ENCODE measurements at regions not wholly inside any gene's neighbourhood (a gene's known extent, or its start where the extent isn't known, plus 50 kb on each side); places are given as distances from the start of the nearest gene placed in this dataset.

GRCh38 chr19:33977756-33978685 is 181.4 kb downstream of the KCTD15 start:
- TF ChIP-seq FOXP2 (optimal IDR thresholded peaks at IDR 0.05; ENCODE audit: borderline replicate concordance, extremely low read depth, extremely low read length, insufficient read depth) (no peak), TAF1 (IDR thresholded peaks at IDR 0.05; ENCODE audit: borderline replicate concordance, insufficient read depth, low read length) (no peak), POLR2AphosphoS5 (IDR thresholded peaks at IDR 0.05; ENCODE audit: low read depth, low read length) (no peak), REST (IDR thresholded peaks at IDR 0.05; ENCODE audit: insufficient read depth in 1 of 2, low read depth in 2 of 2, low read length in 2 of 2) (no peak), SIN3A (IDR thresholded peaks at IDR 0.05; ENCODE audit: borderline replicate concordance, insufficient read depth, low read length) (no peak)

- TF ChIP-seq REST (IDR thresholded peaks at IDR 0.05; ENCODE audit: insufficient read depth in 1 of 2, low read depth in 2 of 2, low read length in 2 of 2) (no peak), TAF1 (IDR thresholded peaks at IDR 0.05; ENCODE audit: borderline replicate concordance, insufficient read depth, low read length) (no peak), FOXP2 (optimal IDR thresholded peaks at IDR 0.05; ENCODE audit: borderline replicate concordance, extremely low read depth, extremely low read length, insufficient read depth) (no peak)
Measured at GRCh38 chr19:33982706-33983105, 186.0 kb downstream of the KCTD15 start.

GRCh38 chr19:33988601-33989000 is 183.7 kb upstream of the LSM14A start:
- TF ChIP-seq POLR2AphosphoS5 (IDR thresholded peaks at IDR 0.05; ENCODE audit: low read depth, low read length) (no peak), TAF1 (IDR thresholded peaks at IDR 0.05; ENCODE audit: borderline replicate concordance, insufficient read depth, low read length) (no peak), REST (IDR thresholded peaks at IDR 0.05; ENCODE audit: insufficient read depth in 1 of 2, low read depth in 2 of 2, low read length in 2 of 2) (no peak), FOXP2 (optimal IDR thresholded peaks at IDR 0.05; ENCODE audit: borderline replicate concordance, extremely low read depth, extremely low read length, insufficient read depth) (no peak), SIN3A (IDR thresholded peaks at IDR 0.05; ENCODE audit: borderline replicate concordance, insufficient read depth, low read length) (no peak)

- no peak for TF ChIP-seq FOXP2 (optimal IDR thresholded peaks at IDR 0.05; ENCODE audit: borderline replicate concordance, extremely low read depth, extremely low read length, insufficient read depth)
- TF ChIP-seq SIN3A (IDR thresholded peaks at IDR 0.05; ENCODE audit: borderline replicate concordance, insufficient read depth, low read length): no peak
- TF ChIP-seq REST (IDR thresholded peaks at IDR 0.05; ENCODE audit: insufficient read depth in 1 of 2, low read depth in 2 of 2, low read length in 2 of 2): no peak
Measured at GRCh38 chr19:33997690-33998089, 174.6 kb upstream of the LSM14A start.
